Liver (tissue), 8 donors: ENCODE measurements at regions not wholly inside any gene's neighbourhood (a gene's known extent, or its start where the extent isn't known, plus 50 kb on each side); places are given as distances from the start of the nearest gene placed in this dataset.
"Not testable (repeated sequence)": the region's sequence is repeated elsewhere in the genome, so short reads cannot be mapped to it uniquely, and the experiment has no call there.

Experiments used
- DNase-seq: peaks from one replicate; pipeline ENCODE4 v3.0.0-alpha.2; 2017; ENCODE audit warnings: low spot score
- H3K27ac ChIP-seq, 2 donors: one replicate each; pipeline ENCODE4 v1.7.0; 2013; ENCODE audit warnings: inconsistent platforms in 2 of 2, low read length in 2 of 2, control low read depth in 1 of 2, low read depth in 1 of 2, mild to moderate bottlenecking in 1 of 2
- H3K27me3 ChIP-seq, 4 donors: one replicate each; pipeline versions ENCODE4 v1.6.1 to v1.7.0; 2013; ENCODE audit warnings: low read length in 3 of 4, inconsistent platforms in 1 of 4, mild to moderate bottlenecking in 1 of 4, moderate library complexity in 1 of 4; ENCODE audit not compliant: control insufficient read depth in 4 of 4, insufficient read depth in 4 of 4
- H3K36me3 ChIP-seq, 4 donors: one replicate each; pipeline versions ENCODE4 v1.6.1 to v1.7.0; 2013; ENCODE audit warnings: low read length in 3 of 4, mild to moderate bottlenecking in 3 of 4, low read depth in 1 of 4, moderate library complexity in 1 of 4; ENCODE audit not compliant: control insufficient read depth in 4 of 4, insufficient read depth in 3 of 4
- H3K4me1 ChIP-seq, 4 donors: one replicate each; pipeline versions ENCODE4 v1.6.1 to v1.7.0; 2013; ENCODE audit warnings: low read length in 3 of 4, mild to moderate bottlenecking in 3 of 4, moderate library complexity in 1 of 4; ENCODE audit not compliant: control insufficient read depth in 4 of 4, insufficient read depth in 4 of 4
- H3K4me3 ChIP-seq, 3 donors: one replicate each; pipeline versions ENCODE4 v1.6.1 to v1.7.0; 2013; ENCODE audit warnings: low read length in 3 of 3, control low read depth in 1 of 3, low read depth in 1 of 3, mild to moderate bottlenecking in 1 of 3
- H3K9ac ChIP-seq, 2 donors: one replicate each; pipeline ENCODE4 v1.7.0; 2013; ENCODE audit warnings: low read length in 2 of 2, mild to moderate bottlenecking in 2 of 2, moderate library complexity in 2 of 2, control low read depth in 1 of 2, low read depth in 1 of 2
- H3K9me3 ChIP-seq, 4 donors: one replicate each; pipeline versions ENCODE4 v1.6.1 to v1.7.0; 2013; ENCODE audit warnings: low read length in 3 of 4; ENCODE audit not compliant: control insufficient read depth in 4 of 4
- CTCF ChIP-seq: fragments of 150-350 bp; IDR thresholded peaks from 2 replicates; pipeline ENCODE4 v1.5.1; 2017; ENCODE audit warnings: improper control_type of control experiment, low read depth, low read length; ENCODE audit not compliant: missing input control
- EGR1 ChIP-seq, 2 donors: IDR thresholded peaks; 2 replicates each; pipeline ENCODE4 v1.6.1; 2016 to 2018; ENCODE audit warnings: antibody characterized with exemption in 2 of 2, low read depth in 2 of 2
- FOXA1 ChIP-seq: IDR thresholded peaks from 2 replicates; pipeline ENCODE4 v1.6.1; 2016; ENCODE audit warnings: antibody characterized with exemption
- FOXA2 ChIP-seq: IDR thresholded peaks from 2 replicates; pipeline ENCODE4 v1.6.1; 2016; ENCODE audit warnings: antibody characterized with exemption
- GABPA ChIP-seq, 2 donors: IDR thresholded peaks in 1 of 2; conservative IDR thresholded peaks in 1 of 2; 2 replicates each; pipeline ENCODE4 v1.6.1; 2016; ENCODE audit warnings: antibody characterized with exemption in 2 of 2, mild to moderate bottlenecking in 1 of 2, moderate library complexity in 1 of 2
- HNF4A ChIP-seq, 2 donors: conservative IDR thresholded peaks; 2 replicates each; pipeline ENCODE4 v1.6.1; 2016; ENCODE audit warnings: antibody characterized with exemption in 2 of 2, mild to moderate bottlenecking in 2 of 2
- HNF4G ChIP-seq: IDR thresholded peaks from 2 replicates; pipeline ENCODE4 v1.6.1; 2016; ENCODE audit warnings: antibody characterized with exemption
- JUND ChIP-seq, 2 donors: IDR thresholded peaks; 2 replicates each; pipeline ENCODE4 v1.6.1; 2016; ENCODE audit warnings: antibody characterized with exemption in 2 of 2
- NR2F2 ChIP-seq: IDR thresholded peaks from 2 replicates; pipeline ENCODE4 v1.6.1; 2016; ENCODE audit warnings: antibody characterized with exemption
- RAD21 ChIP-seq, 2 donors: IDR thresholded peaks; 2 replicates each; pipeline ENCODE4 v1.6.1; 2016; ENCODE audit warnings: antibody characterized with exemption in 2 of 2, mild to moderate bottlenecking in 2 of 2
- REST ChIP-seq: IDR thresholded peaks from 2 replicates; pipeline ENCODE4 v1.6.1; 2016; ENCODE audit warnings: antibody characterized with exemption, mild to moderate bottlenecking
- RXRA ChIP-seq, 2 donors: IDR thresholded peaks; 2 replicates each; pipeline ENCODE4 v1.6.1; 2017 to 2018; ENCODE audit warnings: antibody characterized with exemption in 2 of 2, mild to moderate bottlenecking in 1 of 2
- SP1 ChIP-seq: IDR thresholded peaks from 2 replicates; pipeline ENCODE4 v1.6.1; 2018; ENCODE audit warnings: antibody characterized with exemption, mild to moderate bottlenecking
- TAF1 ChIP-seq: conservative IDR thresholded peaks from 2 replicates; pipeline ENCODE4 v1.6.1; 2016; ENCODE audit warnings: antibody characterized with exemption, mild to moderate bottlenecking
- YY1 ChIP-seq: IDR thresholded peaks from 2 replicates; pipeline ENCODE4 v1.6.1; 2016; ENCODE audit warnings: antibody characterized with exemption, mild to moderate bottlenecking
- WGBS: extraction: QIAGEN DNeasy Blood & Tissue Kit; methylation state at CpG from one replicate; pipeline ENCODE4 v1.1.7; 2013; 5-methylcytosine and 5-hydroxymethylcytosine counted together
- TF ChIP-seq, protein P1 (sequence below): IDR thresholded peaks from 2 replicates; pipeline ENCODE4 v1.6.1; 2016; ENCODE audit warnings: antibody characterized with exemption
- donor health status: healthy.
- donor health status: healthy.
- donor health status: healthy.
- donor health status: healthy.
- donor health status: healthy.

GRCh38 chr13:104510422-104510821, 1444.2 kb upstream of the SLC10A2 start:
- no peak for TF ChIP-seq GABPA (IDR thresholded peaks at IDR 0.05 in 1 of 2, conservative IDR thresholded peaks at IDR 0.05 in 1 of 2)
- TF ChIP-seq JUND (IDR thresholded peaks at IDR 0.05), result no peak
- TF ChIP-seq YY1, result no peak
- TF ChIP-seq REST, result no peak
- TF ChIP-seq, protein P1, sequence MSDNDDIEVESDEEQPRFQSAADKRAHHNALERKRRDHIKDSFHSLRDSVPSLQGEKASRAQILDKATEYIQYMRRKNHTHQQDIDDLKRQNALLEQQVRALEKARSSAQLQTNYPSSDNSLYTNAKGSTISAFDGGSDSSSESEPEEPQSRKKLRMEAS, result no peak
- no peak for TF ChIP-seq SP1
- no peak for TF ChIP-seq NR2F2
- TF ChIP-seq FOXA2, result no peak
- TF ChIP-seq HNF4G, result no peak
- TF ChIP-seq FOXA1, result no peak
- no peak for TF ChIP-seq RXRA (IDR thresholded peaks at IDR 0.05)
- no peak for TF ChIP-seq CTCF
- H3K9ac ChIP-seq, result no peak overlapping the region
- no peaks in the 10 kb centered on the region for H3K36me3 ChIP-seq
- no peak overlapping the region for H3K4me3 ChIP-seq
- no peaks in the 10 kb centered on the region for H3K27me3 ChIP-seq
- DNase-seq, result no peak
- 62% methylated on average over 2 of the region's 2 CpGs for WGBS
- H3K9me3 ChIP-seq, result no peaks in the 10 kb centered on the region
- no peak overlapping the region for H3K27ac ChIP-seq
- no peaks in the 10 kb centered on the region for H3K4me1 ChIP-seq

DNA sequence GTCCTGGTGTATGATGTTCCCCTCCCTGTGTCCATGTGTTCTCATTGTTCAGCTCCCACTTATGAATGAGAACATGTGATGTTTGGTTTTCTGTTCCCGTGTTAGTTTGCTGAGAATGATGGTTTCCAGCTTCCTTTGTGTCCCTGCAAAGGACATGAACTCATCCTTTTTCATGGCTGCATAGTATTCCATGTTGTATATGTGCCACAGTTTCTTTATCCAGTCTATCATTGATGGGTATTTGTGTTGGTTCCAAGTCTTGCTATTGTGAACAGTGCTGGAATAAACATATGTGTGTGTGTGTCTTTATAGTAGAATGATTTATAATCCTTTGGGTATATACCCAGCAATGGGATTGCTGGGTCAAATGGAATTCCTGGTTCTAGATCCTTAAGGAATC, 1427.3 kb upstream of the SLC10A2 start:
- 73% methylated on average over 1 of the region's 1 CpG for whole genome bisulfite sequencing
- not testable (repeated sequence) for H3K27ac ChIP-seq, H3K36me3 ChIP-seq, H3K4me3 ChIP-seq, H3K9ac ChIP-seq, H3K4me1 ChIP-seq, H3K9me3 ChIP-seq, DNase-seq, H3K27me3 ChIP-seq

- no peaks in the 10 kb centered on the region for H3K4me1 ChIP-seq
- H3K27me3 ChIP-seq, result peaks cover 0 to 3% (median 0%) of the 10 kb centered on the region in 4 donors
- H3K9me3 ChIP-seq, result no peaks in the 10 kb centered on the region
- DNase-seq, result no peak
- WGBS, result 57% methylated on average over 5 of the region's 5 CpGs
- H3K36me3 ChIP-seq, result no peaks in the 10 kb centered on the region
- H3K27ac ChIP-seq, result no peak overlapping the region
- no peak overlapping the region for H3K4me3 ChIP-seq
- H3K9ac ChIP-seq, result no peak overlapping the region
- TF ChIP-seq YY1 (no peak), FOXA2 (no peak), EGR1 (IDR thresholded peaks at IDR 0.05; ENCODE audit: low read depth in 2 of 2) (no peak), REST (no peak), RAD21 (IDR thresholded peaks at IDR 0.05) (no peak), NR2F2 (no peak), TAF1 (no peak), FOXA1 (no peak), GABPA (IDR thresholded peaks at IDR 0.05 in 1 of 2, conservative IDR thresholded peaks at IDR 0.05 in 1 of 2) (no peak), CTCF (no peak), HNF4G (no peak), HNF4A (conservative IDR thresholded peaks at IDR 0.05) (no peak)
- TF ChIP-seq, protein P1, result no peak
Observed at GRCh38 chr13:104491916-104492315, 1425.7 kb upstream of the SLC10A2 start.
